ENCODE measurements at regions not wholly inside any gene's neighbourhood (a gene's known extent, or its start where the extent isn't known, plus 50 kb on each side); places are given as distances from the start of the nearest gene placed in this dataset.

DNA sequence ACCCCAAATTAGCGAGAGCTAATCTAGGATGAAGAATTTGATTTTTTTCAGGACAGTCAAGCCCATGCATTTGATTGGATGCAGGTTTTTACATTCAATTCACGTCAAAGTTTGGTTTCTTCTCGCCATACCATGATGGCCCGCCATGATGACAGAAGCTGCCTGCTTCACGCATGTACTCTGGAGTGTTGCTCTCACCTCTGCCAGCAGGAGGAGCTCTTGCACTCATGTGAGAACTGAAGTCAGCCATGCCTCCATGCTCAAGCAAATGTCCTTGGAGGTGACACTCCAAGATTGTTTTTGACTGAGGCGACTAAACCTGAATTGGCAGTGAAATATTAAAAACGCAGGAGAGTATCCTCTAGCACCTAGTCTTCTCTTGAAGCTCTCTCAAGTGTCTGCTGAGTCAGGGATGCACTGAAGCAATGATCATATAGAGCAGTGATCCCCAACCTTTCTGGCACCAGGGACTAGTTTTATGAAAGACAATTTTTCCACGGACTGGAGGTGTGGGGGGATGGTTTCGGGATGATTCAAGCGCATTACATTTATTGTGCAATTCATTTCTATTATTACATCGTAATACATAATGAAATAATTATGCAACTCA lies 120.9 kb downstream of the SAMMSON start:
- peak; percentile 9 for DNase-seq (ENCODE audit: low read depth)

DNA sequence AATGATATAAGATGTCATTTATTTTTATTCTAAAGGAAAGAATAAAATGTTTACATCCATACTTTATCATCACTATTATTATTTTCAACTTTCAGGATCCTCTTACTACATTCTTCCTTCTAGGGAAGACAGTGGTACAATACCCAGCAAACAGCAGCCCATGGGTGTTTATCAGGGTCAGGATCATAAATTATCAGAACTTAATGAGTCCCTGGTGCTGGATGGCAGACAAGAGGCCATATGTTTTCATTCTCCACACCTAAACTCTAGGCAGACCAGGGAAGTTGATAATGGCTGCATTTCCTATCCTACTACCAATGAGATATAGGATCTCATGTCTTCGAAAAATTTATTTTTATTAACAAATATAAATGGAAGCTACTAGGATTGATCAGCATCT lies 127.7 kb downstream of the SAMMSON start:
- DNase-seq (ENCODE audit: low read depth) = no peak

GRCh38 chr3:70137366-70137765 lies 137.8 kb downstream of the SAMMSON start:
- DNase-seq (ENCODE audit: low read depth) = no peak

- no peak for DNase-seq (ENCODE audit: low read depth)
These were observed 139.1 kb downstream of the SAMMSON start for GRCh38 chr3:70138606-70139005.

Measured in fibroblast of gingiva (primary cell).